ENCODE measurements at regions not wholly inside any gene's neighbourhood (a gene's known extent, or its start where the extent isn't known, plus 50 kb on each side); places are given as distances from the start of the nearest gene placed in this dataset.

DNA sequence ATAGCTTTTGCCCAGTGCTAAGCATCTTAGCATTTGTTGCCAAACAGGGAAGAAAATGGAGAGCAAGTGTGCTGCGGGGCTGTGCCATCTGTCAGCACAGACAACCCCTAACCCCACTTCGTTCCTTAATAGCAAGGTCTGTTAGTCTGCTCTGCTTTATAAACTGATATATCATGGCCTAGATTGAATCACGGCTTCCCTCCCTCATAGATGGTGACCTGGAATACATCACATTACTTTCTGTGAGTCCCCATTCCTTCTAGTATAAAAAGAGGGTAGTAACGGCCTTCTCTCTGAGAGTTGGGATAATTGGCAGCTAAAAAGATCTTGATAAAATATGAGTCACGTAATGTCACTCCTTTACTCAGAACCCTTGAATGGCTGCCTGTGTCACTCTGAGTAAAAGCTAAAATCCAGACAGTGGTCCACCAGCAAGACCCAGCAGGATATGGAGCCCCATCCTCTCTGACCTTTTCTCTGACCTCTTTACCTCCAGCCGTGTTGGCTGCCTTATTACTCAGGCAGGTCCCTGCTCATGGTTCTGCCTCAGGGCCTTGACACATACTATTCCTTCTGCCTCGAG, 151.7 kb downstream of the DLEU7 start:
- Mint-ChIP-seq H3K27me3 (no peaks in the 10 kb centered on the region), H3K4me3 (no peak overlapping the region), H3K27ac (no peak overlapping the region), H3K4me1 (ENCODE audit: low read depth in 2 of 2) (peaks cover 4% of the 10 kb centered on the region in 2 donors), H3K36me3 (ENCODE audit: insufficient read depth) (no peaks in the 10 kb centered on the region), H3K9me3 (no peaks in the 10 kb centered on the region)
- no peak for DNase-seq
- no peak for ATAC-seq (replicated peaks)

DNA sequence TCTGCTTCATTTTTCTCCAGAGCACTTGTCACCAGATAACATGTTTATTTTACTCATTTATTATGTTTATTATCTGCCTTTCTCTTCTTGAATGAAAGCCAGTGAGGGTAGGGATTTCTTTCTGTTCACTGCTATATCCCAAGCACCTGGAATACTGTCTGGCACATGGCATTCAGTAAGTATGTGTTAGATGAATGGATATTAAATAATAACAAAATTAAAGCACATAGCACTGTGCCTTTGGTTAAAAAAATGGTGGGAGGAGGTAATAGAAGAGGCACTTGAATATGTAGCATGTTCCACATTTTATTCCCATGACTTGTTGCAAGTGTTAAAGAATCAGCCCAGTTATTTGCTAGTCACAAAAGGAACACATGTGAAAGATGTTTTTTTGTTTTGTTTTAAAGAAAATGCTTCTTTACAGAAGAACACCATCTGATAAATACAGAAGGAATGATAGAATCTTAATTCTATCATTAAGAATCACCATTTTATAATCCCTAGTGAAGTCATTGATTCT, 151.0 kb downstream of the DLEU7 start:
- Mint-ChIP-seq H3K9me3 (no peaks in the 10 kb centered on the region), H3K27ac (no peak overlapping the region), H3K4me3 (no peak overlapping the region), H3K36me3 (ENCODE audit: insufficient read depth) (no peaks in the 10 kb centered on the region), H3K27me3 (no peaks in the 10 kb centered on the region), H3K4me1 (ENCODE audit: low read depth in 2 of 2) (no peaks in the 10 kb centered on the region)
- no peak for DNase-seq
- ATAC-seq (replicated peaks), result no peak

DNA sequence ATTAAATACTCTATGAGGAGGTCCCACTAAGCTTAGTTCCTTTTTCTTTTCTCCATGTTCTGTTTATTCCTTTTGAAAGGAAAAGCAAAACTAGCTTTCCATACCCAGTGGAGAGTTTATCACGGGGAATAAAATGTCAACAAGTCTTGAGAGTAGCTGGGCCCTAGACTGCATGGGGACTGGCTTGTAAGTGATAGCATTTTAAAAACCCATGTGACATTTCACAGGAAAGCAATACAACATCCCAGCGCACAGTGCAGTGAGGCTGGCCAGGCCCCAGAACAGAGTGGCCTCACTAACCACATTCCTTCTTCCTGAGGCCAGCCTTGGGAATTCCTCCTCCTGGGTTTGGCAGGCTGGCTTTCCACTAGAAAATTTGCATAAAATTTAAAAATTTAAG, 149.8 kb downstream of the DLEU7 start:
- Mint-ChIP-seq H3K27ac (no peak overlapping the region), H3K9me3 (no peaks in the 10 kb centered on the region), H3K36me3 (ENCODE audit: insufficient read depth) (no peaks in the 10 kb centered on the region), H3K4me3 (no peak overlapping the region), H3K4me1 (ENCODE audit: low read depth in 2 of 2) (no peaks in the 10 kb centered on the region), H3K27me3 (no peaks in the 10 kb centered on the region)
- DNase-seq (no peak), ATAC-seq (replicated peaks) (no peak)

DNA sequence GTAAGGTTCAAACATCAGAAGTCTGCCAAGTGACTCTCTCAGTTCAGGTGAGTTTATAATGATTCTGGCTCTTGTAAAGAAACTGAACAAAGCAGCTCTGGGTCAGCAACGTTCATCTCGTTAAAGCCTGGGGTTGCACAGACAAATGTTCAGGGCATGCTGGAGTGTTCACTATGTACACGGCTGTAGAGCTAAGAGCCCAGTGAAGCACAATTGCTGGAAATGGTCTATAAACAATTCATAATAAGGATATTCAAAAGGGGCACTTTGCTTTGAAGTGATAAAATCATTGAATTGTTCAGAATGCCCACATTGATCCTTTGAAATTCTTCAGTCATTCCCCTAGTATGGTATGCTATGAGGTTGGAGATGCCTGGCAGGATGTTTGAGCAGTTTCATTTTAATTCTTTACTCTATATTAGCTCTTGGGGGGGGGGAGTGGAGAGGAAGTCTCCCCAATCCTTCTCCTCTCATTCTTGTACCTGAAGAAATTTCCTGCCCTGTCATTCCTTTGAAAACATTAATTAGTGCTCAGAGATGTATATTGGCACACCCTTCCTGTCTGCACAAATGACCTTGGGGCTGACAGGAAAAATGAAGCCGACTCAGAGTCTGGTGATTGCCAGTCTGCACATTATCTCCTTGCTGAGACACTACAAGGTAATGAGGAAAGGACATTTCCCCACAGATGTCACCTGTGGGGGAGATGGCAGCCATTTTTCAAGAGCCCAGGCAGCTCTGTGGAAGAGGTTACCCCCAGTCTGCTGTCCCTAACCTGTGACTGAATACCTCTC, 145.5 kb downstream of the DLEU7 start:
- no peaks in the 10 kb centered on the region for H3K4me1 Mint-ChIP-seq (ENCODE audit: low read depth in 2 of 2)
- no peak overlapping the region for H3K4me3 Mint-ChIP-seq
- H3K27ac Mint-ChIP-seq, result no peak overlapping the region
- H3K9me3 Mint-ChIP-seq, result no peaks in the 10 kb centered on the region
- no peaks in the 10 kb centered on the region for H3K36me3 Mint-ChIP-seq (ENCODE audit: insufficient read depth)
- DNase-seq (no peak), ATAC-seq (replicated peaks) (no peak)
- no peaks in the 10 kb centered on the region for H3K27me3 Mint-ChIP-seq

DNA sequence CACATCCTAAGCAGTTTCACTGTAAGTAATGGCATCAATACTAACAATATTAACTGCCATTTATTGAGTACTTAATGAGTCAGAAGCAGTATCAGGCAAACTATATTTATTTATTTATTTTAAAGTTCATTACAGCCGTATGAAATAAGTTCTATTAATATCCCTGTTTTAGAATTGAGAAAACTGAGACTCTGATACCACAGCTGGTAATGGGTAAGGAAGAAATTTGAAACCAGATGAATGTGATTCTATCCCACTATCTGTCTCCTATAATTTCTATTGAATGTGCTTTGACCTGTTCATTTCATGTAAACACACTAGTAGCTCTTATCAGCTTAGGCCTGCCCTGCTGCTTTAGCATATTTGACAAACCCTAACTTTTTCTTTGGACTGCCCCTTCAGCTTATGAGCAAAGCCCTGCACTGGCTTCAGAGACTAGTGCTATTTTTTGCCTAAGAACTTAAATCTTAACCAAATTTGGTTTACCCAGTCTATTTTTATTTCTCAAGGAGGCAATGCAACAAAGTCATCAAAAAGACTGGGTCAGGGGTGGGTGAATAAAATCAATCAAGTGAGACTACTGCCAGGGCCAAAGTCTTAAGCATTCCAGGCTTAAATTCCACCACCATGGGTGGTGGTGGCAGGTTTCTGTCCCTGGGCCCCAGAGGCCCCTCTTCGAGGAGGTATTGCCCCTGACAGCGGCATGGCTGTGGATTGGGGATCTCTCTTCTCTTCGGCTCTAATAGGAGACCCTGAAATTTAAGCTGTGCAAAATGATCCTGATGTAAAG, 143.4 kb downstream of the DLEU7 start:
- H3K9me3 Mint-ChIP-seq, result no peaks in the 10 kb centered on the region
- no peaks in the 10 kb centered on the region for H3K36me3 Mint-ChIP-seq (ENCODE audit: insufficient read depth)
- DNase-seq (no peak), ATAC-seq (replicated peaks) (no peak)
- H3K27ac Mint-ChIP-seq, result no peak overlapping the region
- H3K27me3 Mint-ChIP-seq, result no peaks in the 10 kb centered on the region
- no peak overlapping the region for H3K4me3 Mint-ChIP-seq
- H3K4me1 Mint-ChIP-seq (ENCODE audit: low read depth in 2 of 2), result no peaks in the 10 kb centered on the region

DNA sequence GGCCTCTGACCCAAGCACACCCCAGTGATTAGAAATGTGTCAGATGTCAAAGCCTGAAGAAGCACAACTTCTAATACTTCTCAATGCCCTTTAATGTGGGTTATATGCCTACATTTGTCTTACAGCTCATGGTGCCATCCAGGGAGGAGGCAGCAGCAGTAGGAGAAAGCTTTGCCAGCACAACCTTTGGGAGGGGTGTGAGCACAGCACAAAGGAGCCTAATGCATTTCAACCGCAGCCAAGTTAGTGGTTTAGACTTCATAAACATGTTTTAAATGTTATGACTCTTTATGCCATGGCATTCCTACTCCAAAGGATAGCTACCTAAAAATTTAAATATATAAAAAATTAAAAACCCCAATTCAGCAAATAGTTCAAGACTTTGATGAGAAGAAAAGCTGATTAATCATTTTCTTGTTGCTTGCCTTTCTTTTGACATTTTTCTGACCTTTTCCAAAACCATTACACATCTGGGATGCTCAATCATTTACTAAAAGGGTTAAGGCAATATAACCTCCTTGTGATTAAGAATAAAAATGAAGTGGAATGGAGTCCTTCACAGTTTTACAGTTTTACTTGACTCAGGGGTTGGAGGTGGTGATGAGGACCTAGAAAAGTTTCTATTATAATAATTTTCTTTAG, 142.7 kb downstream of the DLEU7 start:
- H3K4me3 Mint-ChIP-seq, result no peak overlapping the region
- no peaks in the 10 kb centered on the region for H3K4me1 Mint-ChIP-seq (ENCODE audit: low read depth in 2 of 2)
- H3K36me3 Mint-ChIP-seq (ENCODE audit: insufficient read depth), result no peaks in the 10 kb centered on the region
- ATAC-seq (replicated peaks), result no peak
- H3K9me3 Mint-ChIP-seq, result no peaks in the 10 kb centered on the region
- no peak for DNase-seq
- no peaks in the 10 kb centered on the region for H3K27me3 Mint-ChIP-seq
- no peak overlapping the region for H3K27ac Mint-ChIP-seq

DNA sequence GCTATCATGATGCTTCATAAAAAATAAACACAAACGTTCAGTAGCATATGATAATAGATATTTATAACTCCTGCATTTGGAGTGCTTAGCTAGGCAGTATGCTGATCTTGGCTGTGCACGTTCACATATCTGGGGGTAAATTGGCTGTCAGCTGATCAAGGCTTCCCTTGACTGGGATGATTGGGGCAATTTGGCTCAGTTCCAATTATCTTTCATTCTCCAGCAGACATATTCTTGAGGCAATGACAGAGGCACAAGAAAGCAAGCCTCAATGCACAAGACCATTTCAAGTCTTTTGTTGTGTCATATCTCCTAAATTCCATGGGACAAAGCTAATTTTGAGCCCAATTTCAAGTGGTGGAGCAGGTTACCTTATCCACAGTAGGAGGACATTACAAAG, 142.0 kb downstream of the DLEU7 start:
- ATAC-seq (replicated peaks) (no peak), DNase-seq (no peak)
- H3K9me3 Mint-ChIP-seq, result no peaks in the 10 kb centered on the region
- no peak overlapping the region for H3K4me3 Mint-ChIP-seq
- no peaks in the 10 kb centered on the region for H3K4me1 Mint-ChIP-seq (ENCODE audit: low read depth in 2 of 2)
- no peaks in the 10 kb centered on the region for H3K27me3 Mint-ChIP-seq
- H3K36me3 Mint-ChIP-seq (ENCODE audit: insufficient read depth), result peaks cover 4% of the 10 kb centered on the region
- no peak overlapping the region for H3K27ac Mint-ChIP-seq

DNA sequence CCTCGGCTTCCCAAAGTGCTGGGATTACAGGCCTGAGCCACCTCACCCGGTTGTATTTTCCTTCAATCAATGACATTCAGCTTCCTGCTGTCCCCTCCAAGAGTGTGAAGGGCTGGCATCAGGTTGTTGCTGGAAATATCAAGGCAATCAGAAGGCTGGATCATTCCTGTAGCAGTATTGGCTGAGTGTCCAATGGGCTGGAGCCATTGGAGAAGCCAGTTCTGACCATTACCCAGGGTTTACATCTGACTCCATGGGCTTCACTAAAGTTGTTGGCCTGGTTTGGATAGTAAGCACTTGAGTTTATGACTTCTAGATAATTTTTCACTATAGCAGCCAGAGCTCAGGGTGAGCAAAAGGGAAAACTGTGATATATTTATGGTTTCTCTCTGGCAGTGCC, 137.0 kb downstream of the DLEU7 start:
- peaks cover 4% of the 10 kb centered on the region for H3K36me3 Mint-ChIP-seq (ENCODE audit: insufficient read depth)
- H3K27ac Mint-ChIP-seq, result no peak overlapping the region
- H3K27me3 Mint-ChIP-seq, result no peaks in the 10 kb centered on the region
- DNase-seq (no peak), ATAC-seq (replicated peaks) (no peak)
- no peak overlapping the region for H3K4me3 Mint-ChIP-seq
- no peaks in the 10 kb centered on the region for H3K9me3 Mint-ChIP-seq
- no peaks in the 10 kb centered on the region for H3K4me1 Mint-ChIP-seq (ENCODE audit: low read depth in 2 of 2)

DNA sequence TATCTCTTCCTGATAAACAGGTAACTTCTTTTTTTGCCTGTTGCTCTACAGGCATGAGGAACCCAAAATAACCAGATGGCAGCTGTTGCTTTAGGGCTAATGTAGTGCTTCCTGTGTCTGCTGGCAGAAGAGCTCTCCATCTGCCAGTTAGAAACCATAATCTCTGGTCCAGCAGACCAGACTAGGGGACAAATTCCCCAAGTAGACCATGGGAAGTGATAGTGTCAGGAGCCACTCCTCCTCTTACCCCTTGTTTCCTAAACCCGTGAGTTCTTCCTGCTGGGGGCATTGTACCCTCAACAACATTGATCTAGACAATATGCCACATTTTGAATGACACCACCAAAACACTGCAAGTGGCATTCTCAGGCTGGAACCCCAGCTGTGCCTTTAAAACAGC, 135.9 kb downstream of the DLEU7 start:
- H3K27ac Mint-ChIP-seq, result no peak overlapping the region

DNA sequence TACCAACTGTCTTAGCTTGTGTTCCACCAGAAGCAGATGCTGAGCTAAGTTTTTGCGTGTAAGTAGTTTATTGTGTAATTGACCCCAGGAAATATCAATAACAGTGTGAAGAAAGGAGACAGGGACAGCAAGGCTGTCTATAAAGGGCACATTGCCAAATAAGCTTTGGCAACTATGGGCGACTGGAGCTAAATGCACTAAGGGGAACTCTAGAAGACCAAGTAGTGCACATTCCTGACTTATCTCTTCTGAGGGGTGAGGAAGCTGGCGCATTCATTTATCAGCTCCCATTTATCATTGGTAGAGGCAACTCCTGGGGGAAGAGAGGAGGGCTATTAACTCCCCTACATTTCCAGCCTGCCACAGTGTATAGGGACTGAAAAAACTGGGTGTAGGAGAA, 135.0 kb downstream of the DLEU7 start:
- H3K27me3 Mint-ChIP-seq, result peaks cover 0 to 6% of the 10 kb centered on the region in 2 donors
- H3K4me1 Mint-ChIP-seq (ENCODE audit: low read depth in 2 of 2), result peaks cover 9 to 10% of the 10 kb centered on the region in 2 donors
- peaks cover 4% of the 10 kb centered on the region for H3K36me3 Mint-ChIP-seq (ENCODE audit: insufficient read depth)
- no peak overlapping the region for H3K27ac Mint-ChIP-seq
- H3K4me3 Mint-ChIP-seq, result no peak overlapping the region
- no peaks in the 10 kb centered on the region for H3K9me3 Mint-ChIP-seq
- ATAC-seq (replicated peaks) (no peak), DNase-seq (no peak)

More for the DNA sequence above, 135.9 kb downstream of the DLEU7 start:
- peaks cover 0 to 4% of the 10 kb centered on the region in 2 donors for H3K27me3 Mint-ChIP-seq
- peaks cover under 1 to 4% of the 10 kb centered on the region in 2 donors for H3K4me1 Mint-ChIP-seq (ENCODE audit: low read depth in 2 of 2)
- DNase-seq, result no peak
- no peaks in the 10 kb centered on the region for H3K9me3 Mint-ChIP-seq
- H3K36me3 Mint-ChIP-seq (ENCODE audit: insufficient read depth), result peaks cover 4% of the 10 kb centered on the region
- ATAC-seq (replicated peaks), result no peak
- no peak overlapping the region for H3K4me3 Mint-ChIP-seq

DNA sequence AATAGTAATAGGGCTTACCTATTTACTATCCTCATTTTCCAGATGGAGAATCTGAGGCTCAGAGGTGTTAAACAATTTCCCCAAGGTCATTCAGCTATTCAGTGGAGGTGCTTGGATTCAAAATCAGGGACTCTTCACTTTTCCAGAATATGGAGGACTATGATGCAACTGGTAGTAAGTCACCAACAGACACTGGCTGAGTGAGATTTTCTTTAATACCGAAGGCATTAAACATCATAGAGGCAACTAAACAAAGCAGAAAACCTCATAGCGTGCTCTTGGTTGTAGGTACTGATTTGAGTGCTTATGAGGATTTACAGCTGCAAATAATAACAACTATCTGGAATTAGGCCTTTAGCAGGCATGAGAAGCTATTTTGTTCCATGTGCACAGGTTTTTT, 134.4 kb downstream of the DLEU7 start:
- ATAC-seq (replicated peaks) (no peak), DNase-seq (no peak)
- Mint-ChIP-seq H3K27me3 (peaks cover 0 to 6% of the 10 kb centered on the region in 2 donors), H3K4me3 (no peak overlapping the region), H3K4me1 (ENCODE audit: low read depth in 2 of 2) (peaks cover 15 to 16% of the 10 kb centered on the region in 2 donors), H3K27ac (no peak overlapping the region), H3K9me3 (no peaks in the 10 kb centered on the region), H3K36me3 (ENCODE audit: insufficient read depth) (peaks cover 7% of the 10 kb centered on the region)

DNA sequence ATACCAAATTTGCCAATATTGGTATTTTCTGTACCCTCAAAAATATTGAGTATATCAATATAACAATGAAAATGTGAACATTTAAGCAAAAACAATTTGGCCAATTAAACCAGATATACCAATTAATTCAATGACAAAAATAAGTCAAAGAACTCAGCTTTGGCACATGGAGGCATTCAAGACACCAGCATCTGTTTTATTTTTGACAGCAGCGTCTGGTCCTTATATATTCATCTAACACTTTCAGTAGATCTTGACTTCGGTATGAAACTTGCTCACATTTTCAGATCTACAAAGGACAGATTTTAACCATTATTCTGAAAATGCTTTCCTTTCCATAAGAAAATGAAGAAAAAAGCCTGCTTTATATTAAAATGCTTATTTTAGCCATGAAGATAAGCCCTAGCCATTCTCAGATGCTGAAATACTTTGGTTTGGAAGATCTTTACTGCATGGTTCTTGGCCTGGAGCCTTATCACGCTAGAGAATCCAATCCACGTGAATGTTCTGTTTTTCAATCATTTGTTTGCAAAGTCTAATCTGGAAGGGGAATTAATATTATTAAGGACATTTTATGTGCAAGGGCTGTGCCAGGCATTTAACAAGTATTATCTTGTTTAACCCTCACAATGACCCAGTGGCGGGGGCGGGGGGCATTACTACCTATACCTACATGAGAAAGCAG, 132.2 kb downstream of the DLEU7 start:
- ATAC-seq (replicated peaks) (no peak), DNase-seq (no peak)
- H3K27ac Mint-ChIP-seq, result no peak overlapping the region
- peaks cover 4% of the 10 kb centered on the region for H3K36me3 Mint-ChIP-seq (ENCODE audit: insufficient read depth)
- H3K27me3 Mint-ChIP-seq, result peaks cover 0 to 6% of the 10 kb centered on the region in 2 donors
- H3K4me1 Mint-ChIP-seq (ENCODE audit: low read depth in 2 of 2), result peaks cover 20 to 28% of the 10 kb centered on the region in 2 donors
- H3K9me3 Mint-ChIP-seq, result no peaks in the 10 kb centered on the region
- no peak overlapping the region for H3K4me3 Mint-ChIP-seq

DNA sequence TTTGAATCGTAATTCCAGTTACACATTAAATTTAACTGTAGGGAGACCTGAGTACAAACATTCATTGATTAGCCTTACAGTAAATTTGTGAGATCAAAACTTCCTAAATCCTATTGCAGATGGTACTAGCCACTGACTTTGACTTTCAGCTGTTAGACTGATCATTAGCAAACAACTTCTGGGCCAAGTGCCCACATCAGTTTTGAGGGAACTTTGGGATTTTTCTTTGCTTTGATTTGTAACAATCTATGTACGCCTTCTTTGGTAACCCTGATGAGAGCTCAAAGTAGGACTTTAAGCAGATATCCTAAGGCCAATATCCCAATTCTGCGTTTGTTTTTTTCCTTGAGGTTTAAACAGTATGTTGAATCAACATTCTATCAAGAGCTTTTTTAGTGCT, 131.5 kb downstream of the DLEU7 start:
- no peak overlapping the region for H3K27ac Mint-ChIP-seq
- peaks cover 4% of the 10 kb centered on the region for H3K36me3 Mint-ChIP-seq (ENCODE audit: insufficient read depth)
- H3K9me3 Mint-ChIP-seq, result no peaks in the 10 kb centered on the region
- peaks cover 0 to 6% of the 10 kb centered on the region in 2 donors for H3K27me3 Mint-ChIP-seq
- DNase-seq, result no peak
- ATAC-seq (replicated peaks), result no peak
- peaks cover 20 to 28% of the 10 kb centered on the region in 2 donors for H3K4me1 Mint-ChIP-seq (ENCODE audit: low read depth in 2 of 2)
- H3K4me3 Mint-ChIP-seq, result no peak overlapping the region
